ENCODE measurements at regions not wholly inside any gene's neighbourhood (a gene's known extent, or its start where the extent isn't known, plus 50 kb on each side); places are given as distances from the start of the nearest gene placed in this dataset.

DNA sequence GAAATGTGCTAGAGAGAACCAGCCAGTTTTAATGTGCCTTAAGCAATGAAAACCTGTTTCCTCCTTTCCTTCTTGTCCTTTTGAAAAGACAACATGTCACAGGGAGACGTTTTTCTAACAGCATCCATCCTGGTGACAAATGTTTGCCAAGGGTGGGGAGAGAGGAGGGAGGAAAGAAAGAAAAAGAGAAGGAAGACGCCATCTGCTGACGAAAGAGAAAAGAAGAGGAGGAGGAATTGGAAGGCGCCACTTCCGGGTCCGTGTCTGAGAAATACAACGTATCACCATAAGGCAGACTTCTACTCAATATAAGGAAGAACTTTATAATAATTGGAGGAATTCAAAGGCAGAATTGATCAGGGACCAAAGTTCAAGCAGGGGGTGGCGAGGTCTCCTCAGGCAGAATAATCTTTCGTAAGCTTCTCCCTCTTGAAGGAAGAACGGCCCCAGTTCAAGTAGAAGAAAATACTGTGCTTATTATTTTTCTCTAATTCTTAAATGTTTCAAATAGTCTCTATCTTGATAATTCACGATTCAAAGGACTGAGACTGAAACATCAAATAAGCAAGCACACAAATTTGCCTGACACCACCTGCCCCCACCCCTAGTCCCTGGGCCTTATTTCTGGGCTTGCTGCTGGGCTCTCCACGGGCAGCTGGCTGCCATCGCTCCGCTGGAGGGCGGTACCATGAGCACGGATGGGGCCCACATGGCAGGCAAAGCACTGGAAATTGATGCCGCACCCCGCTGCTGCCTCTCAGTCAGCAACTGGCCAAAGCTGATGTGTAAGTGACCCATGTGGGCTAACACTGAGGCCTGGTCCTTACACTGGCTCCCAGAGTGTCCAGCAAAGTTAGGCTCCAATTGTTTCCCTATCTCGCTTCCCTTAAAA, 273.7 kb upstream of the KLF14 start:
- no peak overlapping the region for H3K4me3 ChIP-seq (ENCODE audit: low read depth, low read length)
- no peak overlapping the region for H3K9ac ChIP-seq (ENCODE audit: low read depth, low read length)
- no peaks in the 10 kb centered on the region for H3K27me3 ChIP-seq (ENCODE audit: control insufficient read depth, insufficient read depth, low read length)
- no peaks in the 10 kb centered on the region for H3K4me1 ChIP-seq (ENCODE audit: control insufficient read depth, insufficient read depth, low read length)
- no peaks in the 10 kb centered on the region for H3K36me3 ChIP-seq (ENCODE audit: control insufficient read depth, insufficient read depth, low read length)
- no peaks in the 10 kb centered on the region for H3K9me3 ChIP-seq (ENCODE audit: control insufficient read depth, insufficient read depth, low read length)

DNA sequence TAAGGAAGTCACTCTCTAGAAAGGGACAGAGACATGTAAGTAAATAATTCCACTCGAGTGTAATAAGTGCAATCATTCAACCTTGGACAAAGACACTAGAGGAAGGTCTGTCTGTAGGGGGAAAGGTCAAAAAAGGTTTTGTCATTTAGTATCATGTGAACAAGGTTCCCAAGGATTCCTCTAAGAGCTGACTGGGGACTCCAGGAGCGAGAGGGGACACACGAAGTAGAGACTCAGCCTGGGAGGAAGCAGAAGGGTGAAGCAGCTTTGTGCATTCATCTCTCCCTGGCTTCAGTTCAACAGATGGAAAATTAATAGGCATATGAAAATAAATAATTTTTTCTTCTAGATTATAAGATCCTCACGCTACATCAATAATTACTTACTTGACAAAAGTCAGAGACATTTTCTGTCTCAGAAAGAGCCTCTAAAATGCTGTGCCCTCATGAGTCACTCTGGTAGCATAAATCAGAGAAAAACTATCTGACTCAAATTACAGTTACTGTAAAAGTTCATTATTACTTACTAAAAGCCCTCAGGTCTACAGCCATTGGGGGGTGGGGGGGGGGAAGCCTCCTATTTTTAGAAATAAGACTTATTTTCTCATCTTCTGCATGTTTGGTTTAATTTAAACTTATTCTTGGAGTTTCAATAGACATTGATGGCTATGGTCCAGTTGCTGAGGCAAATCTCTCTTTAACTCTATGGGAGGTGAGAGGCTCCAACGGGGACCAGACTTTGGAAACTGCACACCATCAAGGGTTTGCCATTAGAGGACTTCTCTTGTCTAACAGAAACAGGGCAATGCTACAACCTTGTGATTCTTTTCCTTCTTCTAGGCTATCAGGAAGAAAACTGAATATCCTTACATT, 275.1 kb upstream of the KLF14 start:
- Histone ChIP-seq H3K4me3 (ENCODE audit: low read depth, low read length) (no peak overlapping the region), H3K36me3 (ENCODE audit: control insufficient read depth, insufficient read depth, low read length) (no peaks in the 10 kb centered on the region), H3K4me1 (ENCODE audit: control insufficient read depth, insufficient read depth, low read length) (peaks cover 5% of the 10 kb centered on the region), H3K9ac (ENCODE audit: low read depth, low read length) (no peak overlapping the region), H3K27me3 (ENCODE audit: control insufficient read depth, insufficient read depth, low read length) (no peaks in the 10 kb centered on the region), H3K9me3 (ENCODE audit: control insufficient read depth, insufficient read depth, low read length) (no peaks in the 10 kb centered on the region)

DNA sequence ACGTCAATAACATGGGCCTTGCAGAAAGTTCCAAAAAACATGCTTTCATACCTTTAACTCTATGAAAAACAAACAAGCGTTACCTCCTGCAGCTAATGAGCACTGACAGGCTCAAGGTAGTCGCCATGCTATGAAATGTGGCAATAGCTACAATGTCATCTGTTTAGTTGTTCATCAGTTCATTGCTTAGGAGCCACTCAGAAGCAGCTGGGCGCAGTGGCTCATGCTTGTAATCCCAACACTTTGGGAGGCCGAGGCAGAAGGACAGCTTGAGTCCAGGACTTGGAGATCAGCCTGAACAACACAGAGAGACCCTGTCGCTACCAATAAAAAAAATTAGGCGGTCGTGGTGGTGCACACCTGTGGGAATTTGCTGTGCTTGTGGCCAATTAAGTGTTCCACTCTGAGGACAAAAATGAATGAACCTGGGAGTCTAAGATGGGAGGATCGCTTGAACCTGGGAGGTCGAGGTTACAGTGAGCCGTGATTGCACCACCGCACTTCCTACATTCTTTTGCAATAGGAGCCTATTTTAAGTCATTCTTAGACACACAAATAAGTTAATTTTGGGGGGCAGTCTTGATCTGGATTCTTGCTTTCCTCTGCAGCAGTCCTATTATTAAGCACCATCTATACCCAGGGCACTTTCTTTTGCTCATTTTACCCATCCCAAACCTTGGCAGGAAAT, 276.2 kb upstream of the KLF14 start:
- Histone ChIP-seq H3K36me3 (ENCODE audit: control insufficient read depth, insufficient read depth, low read length) (no peaks in the 10 kb centered on the region), H3K4me3 (ENCODE audit: low read depth, low read length) (no peak overlapping the region), H3K27me3 (ENCODE audit: control insufficient read depth, insufficient read depth, low read length) (no peaks in the 10 kb centered on the region), H3K9ac (ENCODE audit: low read depth, low read length) (no peak overlapping the region), H3K9me3 (ENCODE audit: control insufficient read depth, insufficient read depth, low read length) (no peaks in the 10 kb centered on the region), H3K4me1 (ENCODE audit: control insufficient read depth, insufficient read depth, low read length) (peaks cover 5% of the 10 kb centered on the region)

DNA sequence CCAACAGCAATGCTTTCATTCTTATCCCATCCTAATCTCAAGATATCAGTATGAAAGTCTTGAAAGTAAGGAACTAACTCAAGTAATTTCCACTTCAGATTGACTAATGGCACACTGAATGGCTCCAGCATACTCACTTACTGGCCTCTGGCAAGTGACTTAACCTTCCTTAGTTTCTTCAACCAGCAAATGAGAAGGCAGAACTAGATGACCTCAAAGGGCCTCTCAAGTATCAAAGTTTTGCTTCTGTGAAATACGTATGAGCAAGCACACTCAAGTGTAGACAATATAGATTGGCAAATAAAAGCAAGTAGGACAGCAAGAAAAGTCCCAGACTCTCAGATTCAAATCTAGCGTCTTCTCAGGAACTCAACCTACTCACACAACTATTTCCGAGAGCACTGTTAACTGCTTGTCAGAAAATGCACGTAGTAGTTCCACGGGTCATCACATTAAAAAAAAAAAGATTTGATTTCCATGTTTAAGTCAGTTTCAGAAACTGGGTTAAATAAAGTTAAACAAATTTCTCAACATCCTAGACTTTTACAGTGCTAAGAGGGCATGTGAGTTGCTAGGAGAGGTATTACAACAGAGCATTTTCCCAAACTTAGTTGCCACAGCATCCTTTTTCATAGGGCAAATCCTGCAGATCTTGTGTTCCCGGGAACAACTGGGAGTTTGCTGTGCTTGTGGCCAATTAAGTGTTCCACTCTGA, 276.9 kb upstream of the KLF14 start:
- Histone ChIP-seq H3K4me1 (ENCODE audit: control insufficient read depth, insufficient read depth, low read length) (peaks cover 5% of the 10 kb centered on the region), H3K9ac (ENCODE audit: low read depth, low read length) (no peak overlapping the region), H3K4me3 (ENCODE audit: low read depth, low read length) (no peak overlapping the region), H3K9me3 (ENCODE audit: control insufficient read depth, insufficient read depth, low read length) (no peaks in the 10 kb centered on the region), H3K27me3 (ENCODE audit: control insufficient read depth, insufficient read depth, low read length) (no peaks in the 10 kb centered on the region), H3K36me3 (ENCODE audit: control insufficient read depth, insufficient read depth, low read length) (no peaks in the 10 kb centered on the region)

DNA sequence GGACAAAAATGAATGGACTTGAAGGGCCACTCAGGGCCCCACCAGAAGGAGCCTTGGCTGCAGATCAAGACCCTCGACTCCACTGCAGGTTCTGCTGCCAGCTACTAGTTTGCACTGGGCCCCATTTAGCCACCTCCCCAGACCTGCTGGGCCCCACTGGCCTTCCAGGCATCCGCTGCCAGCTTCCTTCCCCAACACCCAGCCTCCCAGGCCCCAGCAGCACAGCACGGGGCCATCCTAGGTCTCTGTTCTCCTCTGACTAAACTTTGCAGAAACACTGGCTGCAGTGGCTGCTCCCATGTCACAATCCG, 277.4 kb upstream of the KLF14 start:
- no peaks in the 10 kb centered on the region for H3K27me3 ChIP-seq (ENCODE audit: control insufficient read depth, insufficient read depth, low read length)
- no peaks in the 10 kb centered on the region for H3K9me3 ChIP-seq (ENCODE audit: control insufficient read depth, insufficient read depth, low read length)
- H3K9ac ChIP-seq (ENCODE audit: low read depth, low read length), result no peak overlapping the region
- peaks cover 5% of the 10 kb centered on the region for H3K4me1 ChIP-seq (ENCODE audit: control insufficient read depth, insufficient read depth, low read length)
- H3K36me3 ChIP-seq (ENCODE audit: control insufficient read depth, insufficient read depth, low read length), result no peaks in the 10 kb centered on the region
- H3K4me3 ChIP-seq (ENCODE audit: low read depth, low read length), result no peak overlapping the region

GRCh38 chr7:131011976-131012375, 278.0 kb upstream of the KLF14 start:
- Histone ChIP-seq H3K36me3 (ENCODE audit: control insufficient read depth, insufficient read depth, low read length) (no peaks in the 10 kb centered on the region), H3K4me3 (ENCODE audit: low read depth, low read length) (no peak overlapping the region), H3K9me3 (ENCODE audit: control insufficient read depth, insufficient read depth, low read length) (no peaks in the 10 kb centered on the region), H3K27me3 (ENCODE audit: control insufficient read depth, insufficient read depth, low read length) (no peaks in the 10 kb centered on the region), H3K4me1 (ENCODE audit: control insufficient read depth, insufficient read depth, low read length) (peaks cover 5% of the 10 kb centered on the region), H3K9ac (ENCODE audit: low read depth, low read length) (no peak overlapping the region)

DNA sequence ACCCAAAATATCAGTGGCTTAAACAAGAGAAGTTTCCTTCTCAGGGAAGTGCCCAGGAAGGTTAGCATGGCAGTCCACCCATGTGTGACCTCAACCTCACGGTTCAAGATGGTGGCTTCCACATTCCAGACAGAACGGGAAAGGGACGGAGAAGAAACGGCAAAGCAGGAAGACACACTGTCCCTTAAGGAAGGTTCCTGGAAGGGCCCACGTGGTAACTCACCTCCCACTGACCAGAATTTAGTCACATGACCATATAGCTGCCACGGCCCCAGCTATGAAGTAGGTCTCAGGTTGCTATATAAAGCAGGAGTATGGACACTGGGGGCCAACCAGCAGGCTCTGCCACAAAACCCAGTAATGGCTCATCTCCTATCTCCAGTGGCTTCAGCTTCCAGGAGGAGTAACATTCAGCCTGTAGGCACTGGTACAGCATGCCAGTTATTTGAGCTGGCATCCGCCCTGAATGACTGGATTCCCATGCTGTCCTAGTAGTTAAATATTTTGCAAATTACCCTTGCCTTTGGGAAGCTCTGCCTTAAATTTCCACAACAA, 278.5 kb upstream of the KLF14 start:
- no peaks in the 10 kb centered on the region for H3K9me3 ChIP-seq (ENCODE audit: control insufficient read depth, insufficient read depth, low read length)
- no peaks in the 10 kb centered on the region for H3K36me3 ChIP-seq (ENCODE audit: control insufficient read depth, insufficient read depth, low read length)
- no peak overlapping the region for H3K4me3 ChIP-seq (ENCODE audit: low read depth, low read length)
- no peaks in the 10 kb centered on the region for H3K27me3 ChIP-seq (ENCODE audit: control insufficient read depth, insufficient read depth, low read length)
- peaks cover 5% of the 10 kb centered on the region for H3K4me1 ChIP-seq (ENCODE audit: control insufficient read depth, insufficient read depth, low read length)
- no peak overlapping the region for H3K9ac ChIP-seq (ENCODE audit: low read depth, low read length)

GRCh38 chr7:131013716-131014115, 279.7 kb upstream of the KLF14 start:
- Histone ChIP-seq H3K9me3 (ENCODE audit: control insufficient read depth, insufficient read depth, low read length) (no peaks in the 10 kb centered on the region), H3K9ac (ENCODE audit: low read depth, low read length) (no peak overlapping the region), H3K27me3 (ENCODE audit: control insufficient read depth, insufficient read depth, low read length) (no peaks in the 10 kb centered on the region), H3K4me1 (ENCODE audit: control insufficient read depth, insufficient read depth, low read length) (peaks cover 5% of the 10 kb centered on the region), H3K4me3 (ENCODE audit: low read depth, low read length) (no peak overlapping the region), H3K36me3 (ENCODE audit: control insufficient read depth, insufficient read depth, low read length) (no peaks in the 10 kb centered on the region)

DNA sequence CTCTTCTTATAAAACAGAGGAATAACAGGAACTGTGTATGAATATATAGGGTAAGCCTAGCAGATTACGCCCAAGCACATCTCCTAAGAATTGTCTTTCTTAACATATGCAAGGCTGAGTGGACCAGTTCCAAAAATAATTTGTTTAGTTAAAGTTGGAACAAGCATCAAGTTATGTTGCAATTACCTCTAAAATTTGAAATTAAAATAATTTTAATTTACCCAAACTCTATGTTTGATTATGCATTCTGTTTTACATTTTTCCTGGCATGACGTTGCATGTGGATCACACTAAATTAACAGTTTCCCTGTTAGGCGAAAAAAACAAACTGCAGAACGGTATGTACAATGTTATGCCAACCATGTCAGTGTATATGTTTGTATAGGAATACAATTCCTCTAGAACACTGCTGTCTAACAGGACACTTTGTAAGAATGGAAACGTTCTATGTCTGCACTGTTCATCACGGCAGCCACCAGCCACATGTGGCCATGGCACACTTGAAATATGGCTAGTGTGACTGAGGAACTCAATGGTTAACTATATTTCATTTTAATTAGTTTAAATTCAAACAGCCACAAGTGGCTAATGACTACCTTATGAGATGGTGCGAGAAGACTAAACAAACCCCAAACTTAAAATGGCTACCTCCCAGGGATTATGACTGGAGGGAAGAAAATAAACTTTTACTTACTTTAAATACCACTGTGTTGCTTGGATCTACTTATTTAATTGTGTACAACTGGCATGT, 281.1 kb upstream of the KLF14 start:
- peaks cover 5% of the 10 kb centered on the region for H3K4me1 ChIP-seq (ENCODE audit: control insufficient read depth, insufficient read depth, low read length)
- no peak overlapping the region for H3K4me3 ChIP-seq (ENCODE audit: low read depth, low read length)
- no peaks in the 10 kb centered on the region for H3K27me3 ChIP-seq (ENCODE audit: control insufficient read depth, insufficient read depth, low read length)
- no peaks in the 10 kb centered on the region for H3K9me3 ChIP-seq (ENCODE audit: control insufficient read depth, insufficient read depth, low read length)
- H3K36me3 ChIP-seq (ENCODE audit: control insufficient read depth, insufficient read depth, low read length), result no peaks in the 10 kb centered on the region
- H3K9ac ChIP-seq (ENCODE audit: low read depth, low read length), result no peak overlapping the region

DNA sequence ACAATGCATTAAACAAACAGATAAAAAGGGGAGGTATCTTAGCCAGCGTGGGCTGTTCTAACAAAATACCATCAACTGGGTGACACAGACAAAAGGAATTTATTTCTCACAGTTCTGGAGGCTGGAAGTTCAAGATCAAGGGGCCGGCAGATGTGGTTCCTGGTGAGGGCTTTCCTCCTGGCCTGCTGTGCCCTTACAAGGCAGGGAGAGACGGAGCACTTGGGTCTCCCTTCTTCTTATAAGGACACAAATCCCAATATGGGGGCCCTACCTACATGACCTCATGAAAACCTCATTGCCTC, 281.6 kb upstream of the KLF14 start:
- Histone ChIP-seq H3K9me3 (ENCODE audit: control insufficient read depth, insufficient read depth, low read length) (no peaks in the 10 kb centered on the region), H3K9ac (ENCODE audit: low read depth, low read length) (no peak overlapping the region), H3K4me3 (ENCODE audit: low read depth, low read length) (no peak overlapping the region), H3K4me1 (ENCODE audit: control insufficient read depth, insufficient read depth, low read length) (peaks cover 5% of the 10 kb centered on the region), H3K27me3 (ENCODE audit: control insufficient read depth, insufficient read depth, low read length) (no peaks in the 10 kb centered on the region), H3K36me3 (ENCODE audit: control insufficient read depth, insufficient read depth, low read length) (no peaks in the 10 kb centered on the region)

DNA sequence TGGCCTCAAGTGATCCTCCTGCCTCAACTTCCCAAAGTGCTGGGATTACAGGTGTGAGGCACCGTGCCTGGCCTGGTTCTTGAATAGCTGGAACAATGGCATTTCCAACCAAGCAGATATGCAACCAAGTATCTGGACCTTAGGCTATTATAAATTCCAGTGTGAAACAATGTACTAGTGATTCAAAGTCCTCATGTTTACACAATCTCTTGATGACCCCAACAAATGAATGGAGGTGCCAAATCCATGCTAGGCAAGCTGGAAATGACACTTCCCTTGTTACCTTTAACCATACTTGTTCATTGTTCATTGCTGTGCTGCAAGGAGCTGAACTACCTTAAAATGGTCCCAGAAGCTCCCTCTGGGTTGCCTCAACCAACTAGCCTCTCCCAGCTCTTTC, 282.2 kb upstream of the KLF14 start:
- Histone ChIP-seq H3K4me1 (ENCODE audit: control insufficient read depth, insufficient read depth, low read length) (peaks cover 5% of the 10 kb centered on the region), H3K4me3 (ENCODE audit: low read depth, low read length) (no peak overlapping the region), H3K27me3 (ENCODE audit: control insufficient read depth, insufficient read depth, low read length) (no peaks in the 10 kb centered on the region), H3K9me3 (ENCODE audit: control insufficient read depth, insufficient read depth, low read length) (no peaks in the 10 kb centered on the region), H3K36me3 (ENCODE audit: control insufficient read depth, insufficient read depth, low read length) (no peaks in the 10 kb centered on the region), H3K9ac (ENCODE audit: low read depth, low read length) (no peak overlapping the region)

Data from iPS-15b (cell line).